ENCODE measurements at regions not wholly inside any gene's neighbourhood (a gene's known extent, or its start where the extent isn't known, plus 50 kb on each side); places are given as distances from the start of the nearest gene placed in this dataset.

- peak; percentile 64 for DNase-seq
Measured at GRCh38 chr14:49971156-49972130, 78.6 kb downstream of the ARF6 start.

- DNase-seq = peak; percentile 81
Measured at GRCh38 chr14:49972131-49972671, 79.3 kb downstream of the ARF6 start.

- DNase-seq = peak; percentile 80
Measured at GRCh38 chr14:49972823-49973222, 79.9 kb downstream of the ARF6 start.

- DNase-seq = no peak
Measured at GRCh38 chr14:49975276-49975675, 82.4 kb downstream of the ARF6 start.

- DNase-seq = no peak
Measured at GRCh38 chr14:49975799-49976198, 82.9 kb downstream of the ARF6 start.

GRCh38 chr14:49977126-49977841, 84.4 kb downstream of the ARF6 start:
- no peak for DNase-seq

GRCh38 chr14:49980027-49980426, 87.1 kb downstream of the ARF6 start:
- DNase-seq = no peak

GRCh38 chr14:49982082-49982481, 89.2 kb downstream of the ARF6 start:
- DNase-seq = peak; percentile 32

- no peak for DNase-seq
Measured at GRCh38 chr14:49982501-49982951, 89.6 kb downstream of the ARF6 start.

GRCh38 chr14:49984424-49984823, 91.5 kb downstream of the ARF6 start:
- no peak for DNase-seq

GRCh38 chr14:49986343-49987014, 93.6 kb downstream of the ARF6 start:
- DNase-seq = no peak

- no peak for DNase-seq
Measured at GRCh38 chr14:49988080-49988990, 95.5 kb downstream of the ARF6 start.

GRCh38 chr14:49989966-49990365, 97.1 kb downstream of the ARF6 start:
- no peak for DNase-seq

- DNase-seq = no peak
Measured at GRCh38 chr14:49991491-49991890, 98.6 kb downstream of the ARF6 start.

- DNase-seq = no peak
Measured at GRCh38 chr14:49992036-49992435, 99.2 kb downstream of the ARF6 start.

- no peak for DNase-seq
Measured at GRCh38 chr14:49992448-49992847, 99.6 kb downstream of the ARF6 start.

GRCh38 chr14:49992901-49993339, 100.0 kb downstream of the ARF6 start:
- no peak for DNase-seq

GRCh38 chr14:49993565-49993964, 100.7 kb downstream of the ARF6 start:
- DNase-seq = no peak

GRCh38 chr14:49994951-49995561, 102.2 kb downstream of the ARF6 start:
- no peak for DNase-seq

- no peak for DNase-seq
Measured at GRCh38 chr14:49997991-49998390, 105.1 kb downstream of the ARF6 start.

- no peak for DNase-seq
Measured at GRCh38 chr14:49999146-49999761, 106.4 kb downstream of the ARF6 start.

All from DMS79 (cell line).